GM12878 (cell line): ENCODE measurements at regions not wholly inside any gene's neighbourhood (a gene's known extent, or its start where the extent isn't known, plus 50 kb on each side); places are given as distances from the start of the nearest gene placed in this dataset.

ENCODE experiments used
- ASH2L ChIP-seq: fragments of 300-600, 200-600 bp; sonication (generic); IDR thresholded peaks from 2 replicates; pipeline ENCODE4 v1.6.1; 2017; ENCODE audit warnings: low read depth, mild to moderate bottlenecking, borderline replicate concordance
- CBFB ChIP-seq: IDR thresholded peaks from 2 replicates; pipeline ENCODE4 v1.6.1; 2016; ENCODE audit warnings: antibody characterized with exemption, low read depth
- CHD1 ChIP-seq: IDR thresholded peaks from 2 replicates; pipeline ENCODE4 v1.6.1; 2012; ENCODE audit warnings: low read depth, low read length, improper control_type of control experiment
- GABPA ChIP-seq: IDR thresholded peaks from 2 replicates; pipeline ENCODE4 v1.6.1; 2014; ENCODE audit warnings: antibody characterized with exemption, low read depth, mild to moderate bottlenecking, inconsistent platforms
- MAX ChIP-seq: IDR thresholded peaks from 2 replicates; pipeline ENCODE4 v1.6.1; 2012; ENCODE audit warnings: low read depth, low read length, improper control_type of control experiment
- PML ChIP-seq: IDR thresholded peaks from 2 replicates; pipeline ENCODE4 v1.6.1; 2012; ENCODE audit warnings: low read length, inconsistent platforms
- POLR2A ChIP-seq: IDR thresholded peaks from 2 replicates; pipeline ENCODE4 v1.6.1; 2011; ENCODE audit warnings: low read depth, mild to moderate bottlenecking, low read length
- RCOR1 ChIP-seq: conservative IDR thresholded peaks from 2 replicates; pipeline ENCODE4 v1.6.1; 2012; ENCODE audit warnings: low read depth, low read length, improper control_type of control experiment
- TAF1 ChIP-seq: IDR thresholded peaks from 2 replicates; pipeline ENCODE4 v1.6.1; 2011; ENCODE audit warnings: mild to moderate bottlenecking, low read depth, low read length, borderline replicate concordance
- YY1 ChIP-seq: IDR thresholded peaks from 2 replicates; pipeline ENCODE4 v1.6.1; 2011; ENCODE audit warnings: low read depth, mild to moderate bottlenecking, low read length
- TF ChIP-seq, protein P1 (sequence below), 3 experiments: IDR thresholded peaks in 2 of 3; conservative IDR thresholded peaks in 1 of 3; 2 replicates each; pipeline ENCODE4 v1.5.1; 2011; ENCODE audit warnings: low read depth in 3 of 3, low read length in 3 of 3, mild to moderate bottlenecking in 3 of 3, control low read depth in 2 of 3, moderate library complexity in 2 of 3, inconsistent platforms in 1 of 3, mixed read lengths in 1 of 3; ENCODE audit not compliant: control insufficient read depth in 2 of 3, insufficient read depth in 1 of 3; ENCODE audit errors: extremely low read depth in 1 of 3
- TF ChIP-seq, protein P2 (sequence below): IDR thresholded peaks from 2 replicates; pipeline ENCODE4 v1.6.1; 2011; ENCODE audit warnings: borderline replicate concordance, low read depth, mild to moderate bottlenecking, moderate library complexity, low read length; ENCODE audit not compliant: insufficient read depth, poor library complexity, severe bottlenecking
- TF ChIP-seq, protein P3 (sequence below): IDR thresholded peaks from 2 replicates; pipeline ENCODE4 v1.6.1; 2012; ENCODE audit warnings: mild to moderate bottlenecking, low read depth, low read length

DNA sequence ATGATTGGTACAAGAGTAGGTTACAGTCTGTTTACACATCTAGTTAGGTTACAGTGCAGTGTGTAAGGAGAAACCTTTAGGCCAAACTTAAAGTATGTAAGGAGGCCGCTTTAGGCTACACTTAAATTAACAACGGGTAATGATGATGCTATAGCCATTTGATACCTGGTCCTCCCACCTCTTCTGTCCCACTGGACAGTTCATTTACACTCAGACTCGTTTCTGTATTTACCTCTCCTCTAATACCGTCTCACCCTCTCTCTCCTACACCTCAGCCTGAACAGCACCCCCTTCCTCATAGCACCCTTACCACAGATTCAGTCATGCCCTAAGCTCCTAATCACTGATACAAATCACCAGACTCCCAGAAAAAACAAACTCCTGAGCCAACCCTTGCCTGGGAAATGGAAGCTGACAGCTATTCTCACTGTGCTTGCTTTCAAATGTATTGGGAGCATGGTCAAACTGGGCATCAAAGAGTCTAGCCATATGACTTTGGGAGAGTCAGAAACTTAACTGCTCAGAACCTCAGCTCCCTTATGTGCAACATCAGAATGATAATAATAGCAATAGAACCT lies 241.3 kb upstream of the SETMAR start:
- TF ChIP-seq YY1 (no peak), MAX (no peak), TAF1 (no peak), RCOR1 (no peak), PML (no peak), POLR2A (no peak), GABPA (no peak), CHD1 (no peak), CBFB (no peak), ASH2L (no peak)
- TF ChIP-seq, protein P1, sequence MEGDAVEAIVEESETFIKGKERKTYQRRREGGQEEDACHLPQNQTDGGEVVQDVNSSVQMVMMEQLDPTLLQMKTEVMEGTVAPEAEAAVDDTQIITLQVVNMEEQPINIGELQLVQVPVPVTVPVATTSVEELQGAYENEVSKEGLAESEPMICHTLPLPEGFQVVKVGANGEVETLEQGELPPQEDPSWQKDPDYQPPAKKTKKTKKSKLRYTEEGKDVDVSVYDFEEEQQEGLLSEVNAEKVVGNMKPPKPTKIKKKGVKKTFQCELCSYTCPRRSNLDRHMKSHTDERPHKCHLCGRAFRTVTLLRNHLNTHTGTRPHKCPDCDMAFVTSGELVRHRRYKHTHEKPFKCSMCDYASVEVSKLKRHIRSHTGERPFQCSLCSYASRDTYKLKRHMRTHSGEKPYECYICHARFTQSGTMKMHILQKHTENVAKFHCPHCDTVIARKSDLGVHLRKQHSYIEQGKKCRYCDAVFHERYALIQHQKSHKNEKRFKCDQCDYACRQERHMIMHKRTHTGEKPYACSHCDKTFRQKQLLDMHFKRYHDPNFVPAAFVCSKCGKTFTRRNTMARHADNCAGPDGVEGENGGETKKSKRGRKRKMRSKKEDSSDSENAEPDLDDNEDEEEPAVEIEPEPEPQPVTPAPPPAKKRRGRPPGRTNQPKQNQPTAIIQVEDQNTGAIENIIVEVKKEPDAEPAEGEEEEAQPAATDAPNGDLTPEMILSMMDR (IDR thresholded peaks at IDR 0.05 in 2 of 3, conservative IDR thresholded peaks at IDR 0.05 in 1 of 3; ENCODE audit: control insufficient read depth in 2 of 3, extremely low read depth in 1 of 3, insufficient read depth in 1 of 3, low read depth in 3 of 3, low read length in 3 of 3): no peak
- TF ChIP-seq, protein P2, sequence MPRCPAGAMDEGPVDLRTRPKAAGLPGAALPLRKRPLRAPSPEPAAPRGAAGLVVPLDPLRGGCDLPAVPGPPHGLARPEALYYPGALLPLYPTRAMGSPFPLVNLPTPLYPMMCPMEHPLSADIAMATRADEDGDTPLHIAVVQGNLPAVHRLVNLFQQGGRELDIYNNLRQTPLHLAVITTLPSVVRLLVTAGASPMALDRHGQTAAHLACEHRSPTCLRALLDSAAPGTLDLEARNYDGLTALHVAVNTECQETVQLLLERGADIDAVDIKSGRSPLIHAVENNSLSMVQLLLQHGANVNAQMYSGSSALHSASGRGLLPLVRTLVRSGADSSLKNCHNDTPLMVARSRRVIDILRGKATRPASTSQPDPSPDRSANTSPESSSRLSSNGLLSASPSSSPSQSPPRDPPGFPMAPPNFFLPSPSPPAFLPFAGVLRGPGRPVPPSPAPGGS: no peak
- TF ChIP-seq, protein P3, sequence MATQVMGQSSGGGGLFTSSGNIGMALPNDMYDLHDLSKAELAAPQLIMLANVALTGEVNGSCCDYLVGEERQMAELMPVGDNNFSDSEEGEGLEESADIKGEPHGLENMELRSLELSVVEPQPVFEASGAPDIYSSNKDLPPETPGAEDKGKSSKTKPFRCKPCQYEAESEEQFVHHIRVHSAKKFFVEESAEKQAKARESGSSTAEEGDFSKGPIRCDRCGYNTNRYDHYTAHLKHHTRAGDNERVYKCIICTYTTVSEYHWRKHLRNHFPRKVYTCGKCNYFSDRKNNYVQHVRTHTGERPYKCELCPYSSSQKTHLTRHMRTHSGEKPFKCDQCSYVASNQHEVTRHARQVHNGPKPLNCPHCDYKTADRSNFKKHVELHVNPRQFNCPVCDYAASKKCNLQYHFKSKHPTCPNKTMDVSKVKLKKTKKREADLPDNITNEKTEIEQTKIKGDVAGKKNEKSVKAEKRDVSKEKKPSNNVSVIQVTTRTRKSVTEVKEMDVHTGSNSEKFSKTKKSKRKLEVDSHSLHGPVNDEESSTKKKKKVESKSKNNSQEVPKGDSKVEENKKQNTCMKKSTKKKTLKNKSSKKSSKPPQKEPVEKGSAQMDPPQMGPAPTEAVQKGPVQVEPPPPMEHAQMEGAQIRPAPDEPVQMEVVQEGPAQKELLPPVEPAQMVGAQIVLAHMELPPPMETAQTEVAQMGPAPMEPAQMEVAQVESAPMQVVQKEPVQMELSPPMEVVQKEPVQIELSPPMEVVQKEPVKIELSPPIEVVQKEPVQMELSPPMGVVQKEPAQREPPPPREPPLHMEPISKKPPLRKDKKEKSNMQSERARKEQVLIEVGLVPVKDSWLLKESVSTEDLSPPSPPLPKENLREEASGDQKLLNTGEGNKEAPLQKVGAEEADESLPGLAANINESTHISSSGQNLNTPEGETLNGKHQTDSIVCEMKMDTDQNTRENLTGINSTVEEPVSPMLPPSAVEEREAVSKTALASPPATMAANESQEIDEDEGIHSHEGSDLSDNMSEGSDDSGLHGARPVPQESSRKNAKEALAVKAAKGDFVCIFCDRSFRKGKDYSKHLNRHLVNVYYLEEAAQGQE: no peak
